K562 (cell line): ENCODE measurements at regions not wholly inside any gene's neighbourhood (a gene's known extent, or its start where the extent isn't known, plus 50 kb on each side); places are given as distances from the start of the nearest gene placed in this dataset.

Experiments used
- ATAC-seq: fragments of 200-7000 bp; cut with Tn5 transposase; 3 replicates; pipeline ENCODE4 v1.9.1; 2020; ENCODE audit warnings: moderate library complexity
- BruUV-seq: library from RNA; stranded (reverse); fragments of 400-500 nt; replicated peaks from 2 replicates; lab custom pipeline; 2021; lab: Mats Ljungman, UMichigan
- CTCF ChIA-PET: fragments of 300-600 bp; formaldehyde crosslinking; extraction: SDS; loops from one replicate; lab custom pipeline; 2021; ENCODE audit warnings: low intra/inter-chr PET ratio; lab: Yijun Ruan, JAX
- POLR2A ChIA-PET: fragments of 300-600, 350-650 bp; sonication (Branson Sonifier 250); formaldehyde crosslinking; extraction: SDS; loops from one replicate; lab custom pipeline; 2021; ENCODE audit warnings: antibody characterized with exemption, inconsistent platforms; lab: Yijun Ruan, JAX
- DNase-seq, 4 experiments: peaks; one replicate each; pipeline versions ENCODE4 v3.0.0 to v3.0.0-alpha.2; 2011 to 2018; ENCODE audit warnings: low spot score in 3 of 4, mixed read lengths in 3 of 4; ENCODE audit errors: extremely low read depth in 1 of 4
- FAIRE-seq: peaks from 2 replicates; lab custom pipeline; 2011; peaks lifted over from hg19 to GRCh38; lab: Jason Lieb, UNC
- H2AFZ ChIP-seq: 2 replicates; pipeline ENCODE4 v1.6.0; 2011; ENCODE audit warnings: low read depth, low read length, control low read depth, inconsistent platforms
- H3K27ac ChIP-seq: fragments of 200-600 bp; 3 replicates; pipeline ENCODE4 v1.8.0; 2011; ENCODE audit warnings: low read depth, mild to moderate bottlenecking, control low read depth, inconsistent platforms, low read length, moderate library complexity, mixed read lengths; ENCODE audit errors: extremely low read depth
- H3K27me3 ChIP-seq, 2 experiments: fragments of 300-600 bp in 1 of 2; 2 replicates in 1 of 2; 3 replicates in 1 of 2; pipeline versions ENCODE4 v1.6.0 to v1.8.0; 2011; ENCODE audit warnings: inconsistent platforms in 2 of 2, low read length in 2 of 2, mild to moderate bottlenecking in 1 of 2, mixed read lengths in 1 of 2, moderate library complexity in 1 of 2; ENCODE audit not compliant: control insufficient read depth in 2 of 2, insufficient read depth in 2 of 2
- H3K36me3 ChIP-seq: fragments of 300-600 bp; 3 replicates; pipeline ENCODE4 v1.8.0; 2011; ENCODE audit warnings: mild to moderate bottlenecking, low read length, inconsistent platforms; ENCODE audit not compliant: control insufficient read depth, insufficient read depth
- H3K4me1 ChIP-seq, 2 experiments: fragments of 200-600 bp in 1 of 2; replicated peaks in 1 of 2; 2 replicates in 1 of 2; 3 replicates in 1 of 2; pipeline versions ENCODE4 v1.5.1 to v1.8.0; 2011; ENCODE audit warnings: inconsistent platforms in 2 of 2, low read length in 2 of 2, mild to moderate bottlenecking in 1 of 2, mixed read lengths in 1 of 2, moderate library complexity in 1 of 2; ENCODE audit not compliant: control insufficient read depth in 2 of 2, insufficient read depth in 2 of 2
- H3K4me2 ChIP-seq: 2 replicates; pipeline ENCODE4 v1.6.1; 2011; ENCODE audit warnings: low read length, control low read depth, inconsistent platforms, mixed read lengths; ENCODE audit not compliant: insufficient read depth
- H3K4me3 ChIP-seq: fragments of 200-600 bp; sonication (generic), shearing (Covaris generic); 2 replicates; pipeline ENCODE4 v1.5.1; 2016; ENCODE audit warnings: control low read depth, inconsistent platforms
- H3K79me2 ChIP-seq: fragments of 200-600 bp; 3 replicates; pipeline ENCODE4 v1.8.0; 2011; ENCODE audit warnings: low read length, inconsistent platforms; ENCODE audit not compliant: control insufficient read depth, insufficient read depth
- H3K9ac ChIP-seq, 2 experiments: 2 replicates each; pipeline versions ENCODE4 v1.6.0 to v1.6.1; 2011; ENCODE audit warnings: low read depth in 2 of 2, low read length in 2 of 2, control low read depth in 1 of 2, inconsistent platforms in 1 of 2, mild to moderate bottlenecking in 1 of 2, mixed read lengths in 1 of 2; ENCODE audit not compliant: insufficient read depth in 1 of 2
- H3K9me1 ChIP-seq: one replicate; pipeline ENCODE4 v1.6.0; 2011; ENCODE audit warnings: inconsistent platforms, mild to moderate bottlenecking, low read length, moderate library complexity; ENCODE audit not compliant: control insufficient read depth, insufficient read depth
- H3K9me3 ChIP-seq: replicated peaks from 2 replicates; pipeline ENCODE4 v1.5.1; 2011; ENCODE audit warnings: low read depth, low read length, inconsistent platforms; ENCODE audit not compliant: control insufficient read depth, insufficient read depth
- H4K20me1 ChIP-seq: replicated peaks from 2 replicates; pipeline ENCODE4 v1.6.1; 2011; ENCODE audit warnings: low read length, inconsistent platforms, mixed read lengths; ENCODE audit not compliant: control insufficient read depth, insufficient read depth
- TAF15 ChIP-seq: fragments of 200-400 bp; formaldehyde crosslinking; IDR thresholded peaks from 2 replicates; pipeline ENCODE4 v1.6.1; 2017; ENCODE audit warnings: mild to moderate bottlenecking, low read depth, low read length, moderate library complexity
- WGBS: fragments of 100-300 bp; shearing (Covaris generic); methylation state at CpG from one replicate; pipeline ENCODE4 v1.1.6; 2016; ENCODE audit warnings: low coverage, mixed read lengths; ENCODE audit not compliant: insufficient coverage; ENCODE audit errors: missing lambda C conversion rate; 5-methylcytosine and 5-hydroxymethylcytosine counted together
- in situ Hi-C: fragments of 300-500 bp; cut with MboI; formaldehyde crosslinking; loops from 4 replicates; pipeline ENCODE4 v1.15.0; 2018; ENCODE audit warnings: inconsistent platforms, mixed read lengths
- intact Hi-C: fragments of 100-400 bp; cut with micrococcal nuclease; formaldehyde crosslinking; loops from 2 replicates; pipeline ENCODE4 v1.14.2; 2022
- TF ChIP-seq, protein P1 (sequence below): sonication (generic); formaldehyde crosslinking; IDR thresholded peaks from 2 replicates; pipeline ENCODE4 v1.8.1; 2023; ENCODE audit warnings: mild to moderate bottlenecking, missing genetic modification reagents, moderate library complexity
- TF ChIP-seq, protein P2 (sequence below): fragments of 250-450 bp; sonication (Bioruptor Pico); IDR thresholded peaks from 2 replicates; pipeline ENCODE4 v1.9.0; 2021; ENCODE audit warnings: mild to moderate bottlenecking, inconsistent platforms

- TF ChIP-seq, protein P1, sequence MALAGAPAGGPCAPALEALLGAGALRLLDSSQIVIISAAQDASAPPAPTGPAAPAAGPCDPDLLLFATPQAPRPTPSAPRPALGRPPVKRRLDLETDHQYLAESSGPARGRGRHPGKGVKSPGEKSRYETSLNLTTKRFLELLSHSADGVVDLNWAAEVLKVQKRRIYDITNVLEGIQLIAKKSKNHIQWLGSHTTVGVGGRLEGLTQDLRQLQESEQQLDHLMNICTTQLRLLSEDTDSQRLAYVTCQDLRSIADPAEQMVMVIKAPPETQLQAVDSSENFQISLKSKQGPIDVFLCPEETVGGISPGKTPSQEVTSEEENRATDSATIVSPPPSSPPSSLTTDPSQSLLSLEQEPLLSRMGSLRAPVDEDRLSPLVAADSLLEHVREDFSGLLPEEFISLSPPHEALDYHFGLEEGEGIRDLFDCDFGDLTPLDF (CRISPR knock-in tag), result no peak
- no peak for TF ChIP-seq TAF15
- TF ChIP-seq, protein P2, sequence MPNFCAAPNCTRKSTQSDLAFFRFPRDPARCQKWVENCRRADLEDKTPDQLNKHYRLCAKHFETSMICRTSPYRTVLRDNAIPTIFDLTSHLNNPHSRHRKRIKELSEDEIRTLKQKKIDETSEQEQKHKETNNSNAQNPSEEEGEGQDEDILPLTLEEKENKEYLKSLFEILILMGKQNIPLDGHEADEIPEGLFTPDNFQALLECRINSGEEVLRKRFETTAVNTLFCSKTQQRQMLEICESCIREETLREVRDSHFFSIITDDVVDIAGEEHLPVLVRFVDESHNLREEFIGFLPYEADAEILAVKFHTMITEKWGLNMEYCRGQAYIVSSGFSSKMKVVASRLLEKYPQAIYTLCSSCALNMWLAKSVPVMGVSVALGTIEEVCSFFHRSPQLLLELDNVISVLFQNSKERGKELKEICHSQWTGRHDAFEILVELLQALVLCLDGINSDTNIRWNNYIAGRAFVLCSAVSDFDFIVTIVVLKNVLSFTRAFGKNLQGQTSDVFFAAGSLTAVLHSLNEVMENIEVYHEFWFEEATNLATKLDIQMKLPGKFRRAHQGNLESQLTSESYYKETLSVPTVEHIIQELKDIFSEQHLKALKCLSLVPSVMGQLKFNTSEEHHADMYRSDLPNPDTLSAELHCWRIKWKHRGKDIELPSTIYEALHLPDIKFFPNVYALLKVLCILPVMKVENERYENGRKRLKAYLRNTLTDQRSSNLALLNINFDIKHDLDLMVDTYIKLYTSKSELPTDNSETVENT (CRISPR knock-in tag), result no peak
- Histone ChIP-seq H4K20me1 (no peaks in the 10 kb centered on the region), H3K4me1 (no peaks in the 10 kb centered on the region), H3K36me3 (no peaks in the 10 kb centered on the region), H2AFZ (no peak overlapping the region), H3K27ac (no peak overlapping the region), H3K9ac (no peak overlapping the region), H3K79me2 (no peaks in the 10 kb centered on the region), H3K9me3 (no peaks in the 10 kb centered on the region; the same call in 1 of the 2 replicates), H3K4me2 (no peak overlapping the region), H3K9me1 (no peaks in the 10 kb centered on the region), H3K27me3 (no peaks in the 10 kb centered on the region), H3K4me3 (no peak overlapping the region)
- intact Hi-C loops, result no loop called here
- in situ Hi-C loops, result no loop called here
- ChIA-PET POLR2A (no interaction called here), CTCF (no interaction called here)
- ATAC-seq, result no peak
- WGBS, result 23% methylated on average over 3 of the region's 3 CpGs
- no TSS peak for BruUV-seq
- DNase-seq, result no peak
- no peak for FAIRE-seq
These were observed 587.1 kb upstream of the LRRTM4 start for GRCh38 chr2:78109272-78109671.
